ENCODE measurements at regions not wholly inside any gene's neighbourhood (a gene's known extent, or its start where the extent isn't known, plus 50 kb on each side); places are given as distances from the start of the nearest gene placed in this dataset.

DNA sequence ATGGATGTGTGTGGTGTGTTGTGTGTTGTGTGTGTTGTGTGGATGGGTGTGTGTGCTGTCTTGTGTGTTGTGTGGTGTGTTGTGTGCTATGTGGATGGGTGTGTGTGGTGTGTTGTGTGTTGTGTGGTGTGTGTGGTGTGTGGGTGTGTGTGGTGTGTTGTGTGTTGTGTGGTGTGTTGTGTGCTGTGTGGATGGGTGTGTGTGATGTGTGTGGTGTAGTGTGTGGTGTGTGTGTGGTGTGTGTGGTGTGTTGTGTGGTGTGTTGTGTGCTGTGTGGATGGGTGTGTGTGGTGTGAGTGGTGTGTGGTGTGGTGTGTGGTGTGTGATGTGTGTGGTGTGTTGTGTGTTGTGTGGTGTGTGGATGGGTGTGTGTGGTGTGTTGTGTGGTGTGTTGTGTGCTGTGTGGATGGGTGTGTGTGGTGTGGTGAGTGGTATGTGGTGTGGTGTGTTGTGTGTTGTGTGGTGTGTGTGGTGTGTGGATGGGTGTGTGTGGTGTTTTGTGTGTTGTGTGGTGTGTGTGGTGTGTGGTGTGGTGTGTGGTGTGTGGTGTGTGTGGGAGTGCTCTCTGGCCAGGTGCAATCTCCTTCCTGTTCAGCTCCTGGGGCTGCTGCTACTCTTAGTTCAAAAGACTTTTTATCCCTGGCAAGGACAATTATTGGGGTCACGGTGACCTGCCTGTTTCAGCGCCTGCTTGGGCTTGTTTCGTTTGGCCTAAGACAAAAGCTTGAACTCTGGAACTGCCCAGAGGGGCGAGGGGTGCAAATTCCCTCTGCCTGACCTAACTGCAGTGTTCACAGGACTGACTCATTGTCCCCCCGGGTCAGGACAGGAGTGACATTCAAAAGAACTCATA is 101.1 kb downstream of the UBIAD1 start:
- DNase-seq: no peak

GRCh38 chr1:11374748-11375110 is 101.7 kb downstream of the UBIAD1 start:
- DNase-seq: no peak

- DNase-seq: peak; percentile 79 to 85
Measured at GRCh38 chr1:11377001-11377583, 101.9 kb upstream of the DISP3 start.

DNA sequence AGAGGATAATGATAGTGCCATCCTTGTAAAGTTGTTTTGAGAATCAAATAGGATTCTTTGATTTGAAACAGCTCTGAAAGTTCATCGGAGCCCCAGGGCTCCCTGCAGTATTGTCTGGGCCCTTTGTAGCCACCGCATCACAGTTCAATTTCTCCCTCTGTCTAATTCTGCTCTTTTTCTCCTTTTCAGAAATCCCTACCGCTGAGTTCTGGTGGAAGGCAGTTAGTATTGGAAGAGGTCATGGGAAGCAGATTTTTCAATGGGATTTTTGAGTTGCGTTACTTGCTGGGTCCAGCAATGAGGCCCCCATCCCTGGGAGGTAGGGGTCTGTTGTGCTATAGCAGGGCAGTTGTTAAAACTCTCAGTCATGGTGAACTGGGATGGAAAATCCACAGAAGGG is 101.0 kb upstream of the DISP3 start:
- no peak for DNase-seq

- DNase-seq: peak in 1 of 2 experiments; percentile 27
Measured at GRCh38 chr1:11379851-11380250, 99.1 kb upstream of the DISP3 start.

GRCh38 chr1:11380500-11380899 is 98.5 kb upstream of the DISP3 start:
- DNase-seq: no peak

DNA sequence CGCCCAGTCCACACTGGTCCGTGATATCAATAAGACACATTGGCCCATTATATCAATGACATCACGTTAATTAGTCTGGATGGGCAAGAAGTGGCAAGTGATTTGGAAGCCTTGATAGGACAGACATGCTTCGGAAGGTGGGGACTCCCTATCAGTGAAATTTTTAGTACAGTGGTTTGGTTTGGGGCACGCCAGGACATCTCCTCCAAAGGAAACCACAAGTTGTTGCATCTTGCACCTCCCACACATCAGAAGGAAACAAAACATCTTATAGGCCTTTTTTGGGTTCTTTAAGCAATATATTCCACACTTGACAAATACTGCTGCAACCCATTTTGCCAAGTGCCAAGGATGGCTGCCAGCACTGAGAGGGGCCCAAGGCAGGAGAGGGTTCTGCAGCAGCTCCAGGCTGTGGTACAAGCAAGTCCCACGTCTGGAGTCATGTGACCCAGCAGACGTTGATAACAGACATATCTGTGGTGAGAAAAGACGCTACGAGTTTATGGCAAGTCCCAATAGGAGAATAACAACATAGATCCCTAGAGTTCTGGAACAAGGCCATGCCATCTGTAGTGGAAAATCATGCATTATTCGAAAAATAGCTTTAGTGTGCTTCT is 95.3 kb upstream of the DISP3 start:
- peak; percentile 27 to 31 for DNase-seq

- DNase-seq: no peak
Measured at GRCh38 chr1:11384170-11384554, 94.8 kb upstream of the DISP3 start.

DNA sequence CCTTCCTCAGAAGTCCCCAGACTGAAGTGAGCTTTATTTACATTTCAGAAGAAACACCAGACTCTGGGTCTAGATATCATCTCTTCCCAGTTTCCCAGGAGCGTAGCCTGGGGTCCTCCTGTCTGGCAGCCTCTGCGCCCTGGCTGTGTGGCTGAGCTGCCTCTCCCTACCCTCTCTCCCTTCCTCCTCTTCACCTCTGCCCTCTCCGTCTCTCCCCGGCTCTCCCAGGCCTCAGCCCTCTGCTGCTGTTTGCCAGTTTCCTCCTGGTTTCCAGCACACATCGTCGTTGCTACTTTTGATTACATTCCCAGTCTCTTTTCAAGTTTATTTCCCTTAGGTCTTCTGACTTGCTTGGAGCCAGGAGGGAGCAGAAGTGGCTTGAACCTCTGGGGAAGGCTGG is 91.1 kb upstream of the DISP3 start:
- DNase-seq: no peak

DNA sequence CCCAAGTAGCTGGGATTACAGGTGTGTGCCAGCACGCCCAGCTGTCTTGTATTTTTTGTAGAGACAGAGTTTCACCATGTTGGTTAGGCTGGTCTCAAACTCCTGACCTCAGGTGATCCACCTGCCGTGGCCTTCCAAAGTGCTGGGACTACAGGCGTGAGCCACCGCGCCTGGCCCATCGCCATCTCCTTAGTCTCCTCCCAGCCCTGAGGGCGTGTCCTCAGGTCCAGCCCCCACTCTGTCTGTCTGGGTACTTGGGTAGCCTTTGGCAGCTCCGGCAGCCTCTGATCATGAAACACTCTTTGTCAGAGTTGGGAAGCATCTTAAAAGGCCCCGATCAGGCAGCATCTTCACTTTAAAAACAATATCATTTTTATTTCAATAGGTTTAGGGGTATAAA is 90.3 kb upstream of the DISP3 start:
- DNase-seq: no peak

DNA sequence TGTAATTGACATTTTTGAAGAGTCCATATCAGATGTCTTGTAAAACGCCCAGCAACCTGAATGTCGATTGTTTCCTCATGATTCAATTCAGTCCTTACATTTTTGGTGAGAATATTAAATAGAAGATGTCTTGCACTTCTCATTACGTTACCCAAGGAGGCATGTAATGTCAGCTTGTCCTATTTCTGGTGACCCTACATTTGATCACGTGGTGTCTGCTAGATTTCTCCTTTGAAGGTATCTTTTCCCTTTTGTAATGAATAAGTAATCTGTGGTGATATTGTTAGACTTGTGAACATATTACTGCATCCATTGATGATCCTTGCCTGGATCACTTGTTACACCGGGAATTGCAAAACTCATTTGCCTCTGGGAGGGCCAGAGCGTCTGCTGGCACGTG is 87.6 kb upstream of the DISP3 start:
- DNase-seq: no peak

- DNase-seq: peak in 1 of 2 experiments; percentile 66
Measured at GRCh38 chr1:11391886-11392285, 87.1 kb upstream of the DISP3 start.

DNA sequence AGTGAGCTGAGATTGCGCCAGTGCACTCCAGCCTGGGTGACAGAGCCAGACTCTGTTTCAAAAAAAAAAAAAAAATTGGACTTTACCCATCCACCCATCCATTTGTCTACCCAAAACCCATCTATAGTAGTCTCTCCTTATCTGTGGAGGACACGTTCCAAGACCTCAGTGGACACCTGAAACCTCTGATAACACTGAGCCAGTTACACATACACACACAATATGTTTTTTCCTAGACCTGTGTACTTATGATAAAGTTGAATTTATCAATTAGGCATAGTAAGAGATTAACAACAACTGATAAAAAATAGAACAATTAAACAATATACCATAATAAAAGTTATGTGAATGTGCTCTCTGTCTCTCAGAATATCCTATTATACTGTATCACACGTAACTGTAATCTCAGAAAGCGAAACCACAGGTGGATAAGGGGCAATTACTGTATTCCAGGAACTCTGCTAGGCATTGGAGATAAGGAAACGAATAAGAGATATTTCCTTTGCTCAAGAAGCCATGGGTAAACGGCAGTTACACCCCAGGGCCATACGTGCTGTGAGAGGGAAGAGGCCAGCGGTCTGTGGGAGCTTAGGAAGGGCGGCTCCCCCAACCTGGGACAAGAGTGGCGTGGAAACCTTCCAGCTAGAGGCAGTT is 84.2 kb upstream of the DISP3 start:
- DNase-seq: no peak

DNA sequence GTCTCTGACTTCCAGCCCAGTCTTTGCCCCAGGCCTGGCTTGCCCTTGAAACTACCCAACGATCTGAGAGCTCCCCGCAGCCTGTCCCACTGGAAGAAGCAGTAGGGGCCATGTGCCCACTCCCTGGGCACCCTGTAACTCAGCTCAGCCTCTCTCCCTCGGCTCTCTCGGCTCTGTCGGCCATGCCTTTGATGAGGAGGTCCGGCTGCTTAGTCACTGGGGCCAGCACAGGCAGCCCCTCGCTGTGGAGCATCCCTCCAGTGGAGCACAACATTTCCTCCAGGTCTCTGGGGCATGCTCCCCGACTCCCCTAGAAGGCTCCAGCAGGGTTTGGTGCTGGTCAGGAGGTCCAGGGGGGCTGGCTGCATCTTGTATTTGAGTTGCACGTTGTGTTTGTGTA is 83.3 kb upstream of the DISP3 start:
- DNase-seq: no peak

DNA sequence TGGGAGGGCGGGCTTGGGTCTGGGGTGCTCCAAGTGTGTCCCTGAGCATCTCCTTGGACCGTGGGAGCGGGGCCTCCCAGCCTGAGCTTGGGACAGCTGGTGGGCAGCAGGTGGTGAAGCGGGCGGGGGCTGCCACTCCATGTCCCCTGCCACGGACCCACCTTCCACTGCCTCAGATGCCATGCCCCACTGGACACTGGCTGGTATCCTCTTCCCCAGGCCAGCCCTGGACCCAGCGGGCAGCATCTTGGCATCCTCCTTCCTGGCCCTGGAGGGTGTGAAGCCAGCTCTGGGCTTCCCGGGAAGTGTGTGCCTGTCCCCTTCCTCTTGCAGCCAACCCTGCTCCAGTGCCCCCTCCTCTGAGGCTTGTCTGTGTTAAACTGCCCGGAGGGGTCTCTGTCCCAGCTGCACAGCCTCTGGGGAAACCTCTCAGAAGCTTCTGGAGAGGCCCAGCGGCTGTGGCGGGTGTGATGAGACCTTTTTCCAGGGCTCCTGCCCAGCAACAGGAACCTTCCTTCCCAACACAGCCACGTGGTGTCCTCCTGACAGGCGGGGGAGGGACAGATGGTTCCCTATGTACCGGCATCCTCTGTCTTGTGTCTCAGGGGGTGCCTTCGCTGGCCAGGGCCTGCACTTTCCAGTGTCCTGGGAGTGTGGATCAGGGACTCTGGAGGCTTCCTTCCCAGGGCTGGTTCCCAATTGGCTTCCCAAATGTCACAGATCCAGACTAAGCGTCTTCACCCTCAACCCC is 81.6 kb upstream of the DISP3 start:
- no peak for DNase-seq

DNA sequence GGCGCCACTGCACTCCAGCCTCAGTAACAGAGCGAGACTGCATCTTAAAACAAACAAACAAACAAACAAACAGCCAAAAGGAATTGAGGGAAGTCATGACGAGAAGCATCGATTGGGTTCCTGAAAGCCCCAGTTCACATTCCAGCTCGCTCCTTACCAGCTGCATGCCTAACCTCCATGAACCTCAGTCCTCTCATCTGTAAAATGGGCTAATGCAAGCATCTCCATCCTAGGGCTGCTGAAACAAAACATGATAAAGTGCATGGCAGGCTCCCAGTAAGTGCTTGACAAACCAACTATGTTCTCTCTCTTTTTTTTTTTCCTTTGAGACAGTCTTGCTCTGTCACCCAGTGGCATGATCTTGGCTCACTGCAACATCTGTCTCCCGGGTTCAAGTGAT is 79.7 kb upstream of the DISP3 start:
- no peak for DNase-seq

GRCh38 chr1:11400155-11400554 is 78.8 kb upstream of the DISP3 start:
- DNase-seq: no peak

GRCh38 chr1:11400567-11400966 is 78.4 kb upstream of the DISP3 start:
- no peak for DNase-seq

DNA sequence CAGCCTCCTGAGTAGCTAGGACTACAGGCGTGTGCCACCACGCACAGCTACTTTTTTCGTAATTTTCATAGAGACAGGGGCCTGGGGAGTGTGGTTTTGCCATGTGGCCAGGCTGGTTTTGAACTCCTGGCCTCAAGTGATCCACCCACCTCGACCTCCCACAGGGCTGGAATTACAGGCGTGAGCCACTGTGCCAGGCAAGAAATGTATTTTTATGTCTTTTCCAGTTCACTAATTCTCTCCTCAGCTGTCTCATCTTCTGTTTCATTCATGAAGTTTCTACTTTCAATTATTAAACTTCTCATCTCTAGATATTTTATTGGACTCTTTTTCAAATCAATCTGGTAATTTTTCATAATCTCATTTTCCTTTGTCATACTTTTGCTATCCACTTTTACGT is 72.1 kb upstream of the DISP3 start:
- no peak for DNase-seq

DNA sequence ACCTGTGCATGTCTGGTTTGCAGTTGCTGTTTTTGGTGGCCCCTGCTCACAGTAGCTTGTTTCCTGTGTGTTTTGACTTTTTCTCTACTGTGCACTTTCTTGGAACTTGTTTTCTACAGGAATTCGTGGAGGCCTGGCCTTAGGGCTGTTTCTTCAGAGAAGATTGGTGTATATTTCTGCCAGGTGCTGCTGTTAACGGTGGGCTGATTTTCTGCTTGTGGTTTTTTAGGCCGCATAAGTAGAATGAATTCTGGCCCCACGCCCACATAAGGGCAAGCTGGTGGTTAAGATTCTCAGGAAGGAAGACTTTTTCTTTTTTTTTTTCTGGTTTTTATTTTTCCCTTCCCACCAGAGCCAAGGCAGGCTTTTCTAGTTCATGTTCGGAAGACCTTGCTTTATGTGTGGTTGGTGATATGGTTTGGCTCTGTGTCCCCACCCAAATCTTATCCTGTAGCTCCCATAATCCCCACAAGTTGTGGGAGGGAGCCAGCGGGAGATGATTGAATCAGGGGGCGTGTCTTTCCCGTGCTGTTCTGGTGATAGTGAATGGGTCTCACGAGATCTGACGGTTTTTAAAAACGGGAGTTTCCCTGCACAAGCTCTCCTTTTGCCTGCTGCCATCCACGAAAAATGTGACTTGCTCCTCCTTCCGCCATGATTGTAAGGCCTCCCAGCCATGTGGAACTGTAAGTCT is 71.5 kb upstream of the DISP3 start:
- no peak for DNase-seq

GRCh38 chr1:11412141-11412540 is 66.8 kb upstream of the DISP3 start:
- DNase-seq: peak; percentile 81 to 97

DNA sequence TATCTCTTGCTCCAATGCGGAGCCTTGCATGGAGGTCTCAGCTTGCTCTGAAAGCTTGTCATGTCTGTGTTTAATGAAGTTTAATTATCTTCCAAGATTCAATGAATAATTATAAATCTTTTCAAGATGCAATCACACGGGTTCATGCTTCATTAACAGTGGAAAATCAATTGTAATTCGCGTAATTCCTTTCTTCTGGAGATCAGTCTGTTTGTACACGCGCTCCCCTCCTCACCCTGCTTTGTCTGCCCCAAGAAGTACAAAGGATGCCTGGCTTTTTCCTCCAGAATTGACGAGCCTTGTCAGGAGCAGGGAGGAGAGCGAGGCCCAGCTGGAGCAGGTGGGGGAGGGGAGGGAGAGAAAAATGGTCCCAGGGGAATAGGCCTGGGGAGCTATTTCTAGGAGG is 65.0 kb upstream of the DISP3 start:
- no peak for DNase-seq
